Astrocyte (in vitro differentiated cells and primary cell): ENCODE measurements at regions not wholly inside any gene's neighbourhood (a gene's known extent, or its start where the extent isn't known, plus 50 kb on each side); places are given as distances from the start of the nearest gene placed in this dataset.

Experiments
- CTCF ChIP-seq: IDR thresholded peaks from 2 replicates; pipeline ENCODE4 v1.5.1; 2011; ENCODE audit warnings: low read depth, mild to moderate bottlenecking, inconsistent platforms, low read length, moderate library complexity; ENCODE audit not compliant: insufficient read depth
- EZH2 ChIP-seq: IDR thresholded peaks from 2 replicates; pipeline ENCODE4 v1.6.1; 2012; ENCODE audit warnings: mild to moderate bottlenecking, low read length, inconsistent platforms; ENCODE audit not compliant: insufficient read depth

- TF ChIP-seq EZH2 (no peak), CTCF (no peak)
Measured at GRCh38 chr7:26549281-26549944, 257.8 kb downstream of the SNX10 start.
